SU-DHL-6 (cell line): ENCODE measurements at regions not wholly inside any gene's neighbourhood (a gene's known extent, or its start where the extent isn't known, plus 50 kb on each side); places are given as distances from the start of the nearest gene placed in this dataset.

Experiments used
- H2AFZ ChIP-seq: fragments of 200-600 bp; sonication (generic); 2 replicates; pipeline ENCODE4 v1.6.1; 2014; ENCODE audit warnings: low read depth, mild to moderate bottlenecking, moderate library complexity, mixed read lengths, antibody characterized with exemption, low read length; ENCODE audit not compliant: severe bottlenecking
- H3F3A ChIP-seq: fragments of 200-600 bp; shearing (Covaris generic); 2 replicates; pipeline ENCODE4 v1.6.0; 2016; ENCODE audit warnings: antibody characterized with exemption, mild to moderate bottlenecking; ENCODE audit not compliant: insufficient read depth
- H3K27ac ChIP-seq: fragments of 200-600 bp; sonication (generic); 2 replicates; pipeline ENCODE4 v1.5.1; 2016; ENCODE audit warnings: low read depth, mild to moderate bottlenecking, low read length, moderate library complexity, mixed read lengths
- H3K27me3 ChIP-seq: fragments of 200-600 bp; sonication (generic), shearing (Covaris generic); 2 replicates; pipeline ENCODE4 v1.6.0; 2014; ENCODE audit warnings: mild to moderate bottlenecking, low read length
- H3K36me3 ChIP-seq: fragments of 200-600 bp; sonication (generic); 2 replicates; pipeline ENCODE4 v1.6.1; 2014; ENCODE audit warnings: mild to moderate bottlenecking, low read length, mixed read lengths
- H3K4me2 ChIP-seq: fragments of 300-600, 200-600 bp; shearing (Covaris generic), sonication (generic); 2 replicates; pipeline ENCODE4 v1.6.0; 2014; ENCODE audit warnings: low read length, low read depth, mild to moderate bottlenecking; ENCODE audit not compliant: poor library complexity, severe bottlenecking
- H3K4me3 ChIP-seq: fragments of 200-600 bp; sonication (generic); 2 replicates; pipeline ENCODE4 v1.5.1; 2014; ENCODE audit warnings: antibody characterized with exemption, low read length, mild to moderate bottlenecking, mixed read lengths; ENCODE audit not compliant: insufficient read depth, poor library complexity, severe bottlenecking
- H3K79me2 ChIP-seq: fragments of 200-600 bp; sonication (generic); 2 replicates; pipeline ENCODE4 v1.6.1; 2014; ENCODE audit warnings: mild to moderate bottlenecking, low read length, moderate library complexity; ENCODE audit not compliant: insufficient read depth
- H3K9ac ChIP-seq: fragments of 200-600 bp; sonication (generic); 2 replicates; pipeline ENCODE4 v1.7.0; 2014; ENCODE audit warnings: mild to moderate bottlenecking, low read length
- H3K9me2 ChIP-seq: fragments of 200-600 bp; sonication (generic); replicated peaks from 2 replicates; pipeline ENCODE4 v1.6.1; 2014; ENCODE audit warnings: low read length; ENCODE audit not compliant: insufficient read depth
- H3K9me3 ChIP-seq: fragments of 200-600 bp; sonication (generic); 2 replicates; pipeline ENCODE4 v1.6.1; 2014; ENCODE audit warnings: low read length, mixed read lengths; ENCODE audit not compliant: insufficient read depth
- H4K20me1 ChIP-seq: fragments of 200-600 bp; sonication (generic); 2 replicates; pipeline ENCODE4 v1.6.1; 2014; ENCODE audit warnings: low read depth, mild to moderate bottlenecking, antibody characterized with exemption, low read length, moderate library complexity, mixed read lengths
- EZH2phosphoT487 ChIP-seq: fragments of 200-600 bp; sonication (generic), shearing (Covaris generic); conservative IDR thresholded peaks from 2 replicates; pipeline ENCODE4 v1.6.1; 2018; ENCODE audit warnings: mild to moderate bottlenecking, antibody characterized with exemption, low read length, moderate library complexity, mixed read lengths
- TF ChIP-seq, protein P1 (sequence below): fragments of 200-600 bp; sonication (generic); IDR thresholded peaks from one replicate; pipeline ENCODE4 v1.5.1; 2017; ENCODE audit warnings: antibody characterized with exemption, mild to moderate bottlenecking, low read length, moderate library complexity; ENCODE audit not compliant: insufficient read depth, poor library complexity, severe bottlenecking

DNA sequence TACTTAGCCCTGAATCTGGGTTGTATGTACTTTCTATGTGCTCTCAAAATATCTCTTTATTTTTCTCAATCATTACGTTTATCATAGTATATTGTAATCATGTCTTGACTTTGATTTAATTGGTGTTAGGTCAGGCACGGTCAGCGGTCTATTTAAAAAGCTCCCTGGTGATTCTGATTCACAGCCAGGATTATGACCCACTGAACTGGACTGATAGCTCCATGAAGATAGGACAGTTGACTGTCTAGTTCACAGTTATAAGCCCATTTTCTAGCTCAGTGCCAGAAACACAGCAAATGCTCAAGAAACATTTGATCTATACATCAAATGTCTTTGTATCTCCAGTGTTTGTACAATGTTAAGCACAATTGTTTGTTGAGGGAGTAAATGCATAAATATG is 111.5 kb upstream of the CCN2 start:
- no peak overlapping the region for H2AFZ ChIP-seq
- H3F3A ChIP-seq = no peaks in the 10 kb centered on the region
- H3K9me2 ChIP-seq = no peaks in the 10 kb centered on the region
- no peaks in the 10 kb centered on the region for H3K27me3 ChIP-seq
- no peaks in the 10 kb centered on the region for H4K20me1 ChIP-seq
- no peak overlapping the region for H3K4me3 ChIP-seq
- H3K9ac ChIP-seq = no peak overlapping the region
- TF ChIP-seq EZH2phosphoT487 = no peak
- TF ChIP-seq, protein P1, sequence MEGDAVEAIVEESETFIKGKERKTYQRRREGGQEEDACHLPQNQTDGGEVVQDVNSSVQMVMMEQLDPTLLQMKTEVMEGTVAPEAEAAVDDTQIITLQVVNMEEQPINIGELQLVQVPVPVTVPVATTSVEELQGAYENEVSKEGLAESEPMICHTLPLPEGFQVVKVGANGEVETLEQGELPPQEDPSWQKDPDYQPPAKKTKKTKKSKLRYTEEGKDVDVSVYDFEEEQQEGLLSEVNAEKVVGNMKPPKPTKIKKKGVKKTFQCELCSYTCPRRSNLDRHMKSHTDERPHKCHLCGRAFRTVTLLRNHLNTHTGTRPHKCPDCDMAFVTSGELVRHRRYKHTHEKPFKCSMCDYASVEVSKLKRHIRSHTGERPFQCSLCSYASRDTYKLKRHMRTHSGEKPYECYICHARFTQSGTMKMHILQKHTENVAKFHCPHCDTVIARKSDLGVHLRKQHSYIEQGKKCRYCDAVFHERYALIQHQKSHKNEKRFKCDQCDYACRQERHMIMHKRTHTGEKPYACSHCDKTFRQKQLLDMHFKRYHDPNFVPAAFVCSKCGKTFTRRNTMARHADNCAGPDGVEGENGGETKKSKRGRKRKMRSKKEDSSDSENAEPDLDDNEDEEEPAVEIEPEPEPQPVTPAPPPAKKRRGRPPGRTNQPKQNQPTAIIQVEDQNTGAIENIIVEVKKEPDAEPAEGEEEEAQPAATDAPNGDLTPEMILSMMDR = no peak
- H3K27ac ChIP-seq = no peak overlapping the region
- H3K79me2 ChIP-seq = no peaks in the 10 kb centered on the region
- H3K4me2 ChIP-seq = no peak overlapping the region
- no peaks in the 10 kb centered on the region for H3K36me3 ChIP-seq
- H3K9me3 ChIP-seq = no peaks in the 10 kb centered on the region

DNA sequence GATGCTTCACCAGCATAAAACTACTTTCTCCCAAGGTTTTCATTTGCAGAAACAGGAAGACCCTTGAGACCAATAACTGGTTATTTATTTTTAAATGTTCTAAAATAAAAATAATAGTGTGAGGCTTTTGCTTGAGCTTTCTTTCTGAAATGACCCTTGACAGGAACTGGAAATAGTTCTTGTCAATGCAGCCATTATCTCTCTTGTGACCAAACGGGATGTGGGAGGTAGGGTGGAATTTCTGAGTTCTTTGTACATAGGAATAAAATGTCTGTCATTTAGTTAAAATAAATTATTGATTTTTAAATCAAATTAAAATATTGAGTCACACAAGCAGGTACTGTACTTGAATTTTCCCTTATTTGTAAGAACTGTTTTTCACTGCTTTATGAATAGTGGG is 110.2 kb upstream of the CCN2 start:
- Histone ChIP-seq H2AFZ (no peak overlapping the region), H3K27me3 (no peaks in the 10 kb centered on the region), H3K9me3 (no peaks in the 10 kb centered on the region), H4K20me1 (no peaks in the 10 kb centered on the region), H3K36me3 (no peaks in the 10 kb centered on the region), H3K4me3 (no peak overlapping the region), H3K9me2 (no peaks in the 10 kb centered on the region), H3K27ac (no peak overlapping the region), H3F3A (no peaks in the 10 kb centered on the region), H3K9ac (no peak overlapping the region), H3K79me2 (no peaks in the 10 kb centered on the region), H3K4me2 (no peak overlapping the region)
- TF ChIP-seq EZH2phosphoT487 = no peak
- TF ChIP-seq, protein P1 = no peak

DNA sequence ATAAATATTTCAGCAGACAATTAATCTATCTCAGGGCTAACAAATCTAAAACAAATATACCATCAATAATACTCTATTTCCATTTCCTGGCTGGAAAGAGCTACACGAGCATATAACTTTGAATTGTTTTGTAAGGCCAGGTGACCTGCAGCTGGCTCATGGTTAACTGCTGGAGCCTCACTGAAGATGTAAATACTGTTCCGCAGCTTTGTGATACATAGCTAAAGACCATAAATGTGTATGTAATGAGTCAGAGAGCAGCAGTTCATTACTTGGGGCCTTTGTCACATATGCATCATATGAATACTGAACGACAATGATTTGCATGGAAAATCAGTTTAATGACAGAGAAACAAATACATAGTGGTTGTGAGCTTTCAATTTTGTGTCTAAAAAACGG is 109.4 kb upstream of the CCN2 start:
- Histone ChIP-seq H2AFZ (no peak overlapping the region), H3K27me3 (no peaks in the 10 kb centered on the region)

More for the DNA sequence above, 109.4 kb upstream of the CCN2 start:
- H3K9ac ChIP-seq = no peak overlapping the region
- H3K9me2 ChIP-seq = no peaks in the 10 kb centered on the region
- no peak overlapping the region for H3K4me2 ChIP-seq
- no peaks in the 10 kb centered on the region for H3K36me3 ChIP-seq
- H3K9me3 ChIP-seq = no peaks in the 10 kb centered on the region
- H3K4me3 ChIP-seq = no peak overlapping the region
- no peaks in the 10 kb centered on the region for H3F3A ChIP-seq
- TF ChIP-seq, protein P1 = no peak
- TF ChIP-seq EZH2phosphoT487 = no peak
- H3K79me2 ChIP-seq = no peaks in the 10 kb centered on the region
- no peak overlapping the region for H3K27ac ChIP-seq
- no peaks in the 10 kb centered on the region for H4K20me1 ChIP-seq
